GM19397 (cell line): ENCODE measurements at regions not wholly inside any gene's neighbourhood (a gene's known extent, or its start where the extent isn't known, plus 50 kb on each side); places are given as distances from the start of the nearest gene placed in this dataset.

ENCODE experiments used
- ATAC-seq: cut with Tn5 transposase; IDR thresholded peaks from one replicate; pipeline ENCODE4 v1.9.1; 2021; ENCODE audit warnings: mild to moderate bottlenecking, moderate library complexity; ENCODE audit not compliant: unreplicated experiment

DNA sequence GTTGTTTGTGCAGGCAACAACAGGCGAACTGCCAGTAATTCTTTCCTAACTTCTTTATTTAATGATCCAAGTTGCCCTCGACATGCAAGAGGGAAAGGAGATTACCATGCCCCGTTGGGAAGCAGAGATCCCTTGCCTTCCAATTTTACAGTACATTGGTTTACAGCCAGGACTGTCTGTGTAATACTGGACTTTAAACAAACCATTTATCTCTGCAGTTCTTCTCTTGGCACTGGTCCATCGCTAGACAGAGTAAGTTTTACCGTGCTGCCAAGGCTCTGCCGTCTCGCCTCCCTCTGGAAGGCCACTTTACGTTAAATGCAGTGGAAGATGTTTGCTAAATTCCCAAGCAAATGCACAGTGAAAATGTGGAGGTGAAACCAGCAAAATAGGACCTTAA, 660.3 kb upstream of the PRKX start:
- no peak for ATAC-seq

DNA sequence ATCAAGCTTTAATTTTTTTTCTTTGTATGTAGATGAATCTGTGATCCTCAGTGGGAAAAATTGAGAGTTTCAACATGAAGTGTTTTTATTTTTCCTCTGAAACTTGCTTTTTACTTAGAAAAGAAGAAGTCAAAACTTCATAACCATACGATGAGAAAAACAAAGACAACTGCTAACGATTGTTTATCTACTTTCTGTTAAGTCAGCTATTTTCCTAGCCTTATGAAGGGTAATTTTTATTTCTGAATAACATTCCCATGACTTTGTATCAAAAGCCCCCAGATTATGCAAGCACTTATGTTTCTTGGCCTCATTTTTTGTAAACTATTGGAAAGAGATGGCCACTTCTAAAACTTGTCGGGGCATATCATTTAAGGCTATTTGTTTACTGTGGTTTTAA, 645.1 kb upstream of the PRKX start:
- no peak for ATAC-seq

DNA sequence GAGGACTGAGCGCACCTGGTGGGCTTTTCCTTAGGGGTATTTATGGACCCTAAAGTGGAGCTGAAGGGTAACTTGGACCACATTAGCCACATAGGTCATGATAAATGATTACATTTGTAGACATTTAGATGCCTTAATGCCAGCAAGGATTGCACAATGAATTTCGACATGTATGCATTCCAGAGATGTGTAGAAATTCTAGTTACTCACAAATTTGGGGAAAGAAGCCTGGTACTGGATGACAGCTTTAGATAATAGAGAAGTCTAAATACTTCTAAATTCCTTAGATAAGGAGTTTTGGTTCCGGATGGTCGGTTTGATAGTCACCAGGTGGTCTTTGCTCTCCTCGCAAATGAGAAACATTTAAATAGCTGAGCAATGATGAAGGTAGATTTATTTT, 609.5 kb upstream of the PRKX start:
- no peak for ATAC-seq

DNA sequence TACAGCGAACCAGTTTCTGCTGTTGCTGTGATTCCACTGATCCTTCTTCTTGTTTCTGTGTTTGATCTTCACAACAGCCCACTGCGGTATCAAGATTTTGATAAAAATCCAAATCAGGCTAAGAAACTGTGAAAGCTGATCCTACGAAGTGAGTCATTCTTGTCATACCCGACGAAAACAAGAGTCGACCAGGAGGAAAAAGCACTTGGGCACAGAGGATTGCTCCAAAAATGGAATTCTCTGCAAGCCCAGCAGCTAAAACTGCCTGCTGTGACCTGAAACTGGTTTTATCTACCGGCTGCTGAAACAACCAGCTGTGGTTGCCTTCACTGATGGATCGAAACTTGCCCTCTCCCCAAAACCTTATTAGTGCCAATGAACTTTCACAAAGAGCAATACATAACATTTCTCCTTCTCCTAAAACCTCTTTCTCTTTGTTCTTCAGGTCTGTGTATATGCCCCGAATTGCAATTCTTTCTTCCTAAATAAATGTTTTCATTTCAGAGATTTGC, 607.0 kb upstream of the PRKX start:
- ATAC-seq = no peak

DNA sequence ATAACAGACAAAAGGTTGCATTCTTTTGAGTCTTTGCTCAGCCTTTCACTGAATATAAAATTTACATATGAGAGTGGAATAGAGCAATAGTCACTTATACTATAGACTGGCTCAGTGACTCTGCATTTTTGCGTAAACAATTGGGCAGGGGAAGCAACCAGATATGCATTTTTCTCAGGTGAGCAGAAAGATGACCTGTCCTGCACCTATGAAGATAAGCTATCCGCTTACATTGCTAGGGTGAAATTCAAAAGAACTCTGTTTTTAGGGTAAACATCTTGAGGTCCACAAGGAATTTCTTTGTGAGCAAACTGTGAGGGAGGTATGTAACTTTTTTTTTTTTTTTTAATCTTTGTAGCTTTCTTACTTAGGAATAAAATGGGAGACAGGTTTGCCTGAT, 602.4 kb upstream of the PRKX start:
- ATAC-seq = no peak

DNA sequence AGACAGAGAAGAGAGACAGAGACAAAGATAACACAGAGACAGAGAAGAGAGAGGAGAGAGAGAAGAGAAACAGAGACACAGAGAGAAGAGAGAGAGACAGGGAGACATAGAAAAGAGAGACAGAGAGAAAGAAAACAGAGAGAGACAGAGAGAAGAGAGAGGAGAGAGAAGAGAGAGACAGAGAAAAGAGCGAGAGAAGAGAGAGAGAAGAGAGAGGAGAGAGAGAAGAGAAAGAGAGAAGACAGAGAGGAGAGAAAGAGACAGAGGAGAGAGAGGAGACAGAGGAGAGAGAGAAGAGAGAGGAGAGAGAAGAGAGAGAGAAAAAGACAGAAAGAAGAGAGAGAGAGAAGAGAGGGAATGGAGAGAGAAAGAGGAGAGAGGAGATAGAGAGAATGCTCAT, 601.1 kb upstream of the PRKX start:
- ATAC-seq = no peak

DNA sequence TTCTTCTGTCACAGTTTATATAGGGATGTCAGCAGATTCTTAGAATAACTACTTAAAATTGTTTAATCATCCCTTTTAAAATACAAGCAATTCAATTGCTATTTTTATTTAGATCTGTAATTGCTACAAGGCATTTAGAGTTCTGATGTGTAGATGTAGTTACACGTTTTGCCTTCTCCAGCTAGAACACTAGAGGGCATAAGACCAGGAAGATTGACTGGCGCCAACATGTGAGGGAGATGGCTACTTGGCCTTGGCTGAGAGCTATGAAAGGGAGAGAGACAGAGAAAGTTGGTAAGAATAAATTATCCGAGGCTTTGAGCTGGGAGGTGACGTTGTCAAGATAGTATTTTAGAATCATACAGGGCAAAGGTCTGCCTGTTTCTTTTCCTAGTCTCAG, 563.7 kb upstream of the PRKX start:
- ATAC-seq = no peak

DNA sequence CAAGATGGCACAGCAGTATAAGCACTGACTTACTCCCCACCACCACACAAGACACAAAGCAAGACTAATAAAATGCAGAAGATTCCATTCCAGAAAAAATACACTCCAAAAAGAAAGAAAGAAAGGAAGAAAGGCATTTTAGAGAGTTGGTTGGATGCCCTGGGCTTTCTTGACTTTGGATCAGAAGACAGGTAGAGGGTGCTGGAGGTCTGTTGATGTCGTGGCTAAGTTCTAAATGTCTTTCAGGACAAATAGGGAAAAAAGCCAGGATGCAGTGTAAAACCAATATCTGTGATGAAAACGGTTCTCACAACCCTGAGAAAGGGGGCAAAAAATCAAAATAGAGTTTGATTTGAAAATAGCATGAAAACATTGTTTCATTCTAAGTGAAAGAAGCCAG, 555.2 kb upstream of the PRKX start:
- ATAC-seq = no peak

DNA sequence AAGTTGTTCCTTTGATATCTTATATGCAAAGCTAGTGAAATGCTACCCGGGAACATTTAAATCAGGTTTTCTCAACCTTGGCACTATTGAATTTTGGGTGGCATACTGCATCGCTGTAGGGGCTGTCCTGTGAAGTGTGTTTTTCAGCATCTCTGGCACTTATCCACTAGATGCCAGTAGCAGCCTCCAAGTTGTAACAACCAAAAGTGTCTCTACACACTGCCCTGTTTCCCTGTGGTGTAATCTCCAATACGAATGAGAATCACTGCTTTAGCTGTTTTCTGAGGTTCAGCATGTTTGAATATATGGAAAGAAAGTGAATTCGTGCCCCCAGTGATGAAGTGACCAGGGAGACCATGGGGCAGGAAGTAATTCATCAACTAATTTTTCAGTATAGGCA, 551.6 kb upstream of the PRKX start:
- no peak for ATAC-seq

DNA sequence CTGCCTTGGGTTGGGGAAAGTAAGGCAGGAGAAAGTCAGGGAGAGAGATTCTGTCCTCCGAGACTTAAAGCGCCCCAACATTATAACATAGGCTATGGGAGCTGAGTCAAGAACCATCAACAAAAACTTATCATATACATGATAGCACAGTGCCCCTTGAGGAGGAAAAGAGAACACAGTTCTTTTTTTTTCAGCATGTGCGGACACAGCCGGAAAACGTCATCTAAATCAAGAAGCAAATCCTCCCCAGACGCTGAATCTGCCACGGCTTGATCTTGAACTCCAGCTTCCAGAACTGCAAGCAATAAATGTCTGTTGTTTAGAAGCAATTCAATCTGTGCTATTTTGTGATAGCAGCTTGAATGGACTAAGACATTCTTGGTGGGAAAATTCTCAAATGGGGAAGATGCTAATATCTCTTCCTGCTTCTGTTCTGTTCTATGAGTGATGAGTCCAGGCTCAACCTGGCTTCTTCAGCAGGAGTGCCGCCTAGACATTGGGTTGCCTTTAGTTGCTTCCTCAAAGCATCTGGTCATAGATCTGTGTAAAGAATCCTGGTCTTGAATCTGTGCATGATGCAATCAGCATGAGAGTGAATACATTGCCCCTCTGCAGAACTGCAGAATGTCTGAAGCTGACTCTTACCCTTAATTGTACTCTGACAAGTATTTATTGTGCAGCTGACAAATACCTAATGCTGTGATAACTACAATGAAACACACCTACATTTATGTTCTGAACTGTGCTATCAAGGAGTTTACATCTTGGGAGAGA, 549.8 kb upstream of the PRKX start:
- ATAC-seq = no peak

DNA sequence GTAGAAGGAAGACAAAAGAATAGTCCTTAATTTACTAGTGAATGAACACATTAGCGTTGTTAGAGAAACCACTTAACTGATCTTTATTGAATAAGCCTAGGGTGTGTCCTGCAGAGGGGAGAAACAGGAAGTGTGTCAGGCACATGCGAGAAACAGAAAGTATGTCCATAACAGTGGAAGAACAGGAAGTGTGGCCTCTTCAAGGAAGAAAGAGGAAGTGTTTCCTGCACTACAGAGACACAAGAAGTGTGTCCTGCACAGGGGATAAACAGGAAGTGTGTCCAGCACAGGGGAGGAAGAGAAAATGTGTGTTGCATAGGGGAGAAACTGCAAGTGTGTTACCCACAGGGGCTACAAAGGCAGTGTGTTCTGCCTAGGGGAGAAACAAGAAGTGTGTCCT, 539.6 kb upstream of the PRKX start:
- ATAC-seq = no peak

DNA sequence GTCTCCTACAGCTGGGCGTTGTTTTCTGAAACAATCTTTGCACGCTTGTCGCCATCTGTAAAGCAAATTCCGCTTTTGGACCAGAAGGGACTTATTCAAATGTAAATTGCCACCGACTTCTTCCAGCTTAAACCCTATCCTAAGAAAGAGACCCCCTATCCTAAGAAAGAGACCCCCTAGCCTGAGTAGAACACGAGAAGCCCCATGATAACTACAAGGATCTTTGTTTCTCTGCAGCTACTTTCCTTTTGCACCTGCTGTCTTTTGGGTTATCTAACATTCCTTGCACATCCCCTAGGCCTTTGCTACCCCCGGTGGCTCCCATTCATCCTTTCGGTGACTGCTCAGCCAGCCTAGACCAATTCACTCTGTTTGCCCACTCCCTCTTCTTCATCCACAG, 536.0 kb upstream of the PRKX start:
- no peak for ATAC-seq

DNA sequence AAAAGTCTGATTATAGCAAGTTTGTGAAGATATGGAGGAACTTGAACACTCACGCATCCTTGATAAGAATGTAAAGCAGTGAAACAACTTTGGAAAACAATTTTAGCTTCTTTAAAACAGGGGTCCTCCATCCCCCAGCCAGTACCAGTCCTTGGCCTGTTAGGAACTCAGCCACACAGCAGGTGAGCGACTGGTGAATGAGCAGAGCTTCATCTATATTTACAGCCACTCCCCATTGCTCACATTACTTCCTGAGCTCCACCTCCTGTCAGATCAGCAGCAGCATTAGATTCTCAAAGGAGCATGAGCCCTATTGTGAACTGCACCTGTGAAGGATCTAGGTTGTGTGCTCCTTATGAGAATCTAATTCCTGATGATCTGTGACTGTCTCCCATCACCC, 530.3 kb upstream of the PRKX start:
- ATAC-seq = no peak

DNA sequence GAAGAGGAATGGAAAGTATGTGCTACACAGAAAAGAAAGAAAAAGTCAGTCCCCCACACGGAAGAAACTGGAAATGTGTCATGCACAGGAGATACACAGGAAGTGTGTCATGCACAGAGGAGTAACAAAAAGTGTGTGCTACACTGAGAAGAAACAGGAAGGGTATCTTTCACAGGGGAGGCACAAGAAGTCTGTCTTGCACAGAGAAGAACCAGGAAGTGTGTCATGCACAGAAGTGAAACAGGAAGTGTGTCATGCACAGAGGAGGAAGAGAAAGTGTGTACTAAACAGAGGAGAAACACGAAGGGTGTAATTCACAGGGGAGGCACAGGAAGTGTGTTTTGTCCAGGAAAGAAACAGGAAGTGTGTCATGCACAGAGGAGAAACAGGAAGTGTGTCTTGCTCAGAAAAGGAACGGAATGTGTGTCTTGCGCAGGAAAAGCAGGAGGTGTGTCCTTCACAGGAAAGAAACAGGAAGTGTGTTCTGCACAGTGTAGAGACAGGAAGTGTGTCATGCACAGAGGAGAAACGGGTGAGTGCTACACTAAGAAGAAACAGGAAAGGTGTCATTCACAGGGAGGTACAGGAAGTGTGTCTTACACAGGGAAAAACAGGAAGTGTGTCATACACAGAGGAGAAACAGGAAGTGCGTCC, 527.2 kb upstream of the PRKX start:
- ATAC-seq = no peak

DNA sequence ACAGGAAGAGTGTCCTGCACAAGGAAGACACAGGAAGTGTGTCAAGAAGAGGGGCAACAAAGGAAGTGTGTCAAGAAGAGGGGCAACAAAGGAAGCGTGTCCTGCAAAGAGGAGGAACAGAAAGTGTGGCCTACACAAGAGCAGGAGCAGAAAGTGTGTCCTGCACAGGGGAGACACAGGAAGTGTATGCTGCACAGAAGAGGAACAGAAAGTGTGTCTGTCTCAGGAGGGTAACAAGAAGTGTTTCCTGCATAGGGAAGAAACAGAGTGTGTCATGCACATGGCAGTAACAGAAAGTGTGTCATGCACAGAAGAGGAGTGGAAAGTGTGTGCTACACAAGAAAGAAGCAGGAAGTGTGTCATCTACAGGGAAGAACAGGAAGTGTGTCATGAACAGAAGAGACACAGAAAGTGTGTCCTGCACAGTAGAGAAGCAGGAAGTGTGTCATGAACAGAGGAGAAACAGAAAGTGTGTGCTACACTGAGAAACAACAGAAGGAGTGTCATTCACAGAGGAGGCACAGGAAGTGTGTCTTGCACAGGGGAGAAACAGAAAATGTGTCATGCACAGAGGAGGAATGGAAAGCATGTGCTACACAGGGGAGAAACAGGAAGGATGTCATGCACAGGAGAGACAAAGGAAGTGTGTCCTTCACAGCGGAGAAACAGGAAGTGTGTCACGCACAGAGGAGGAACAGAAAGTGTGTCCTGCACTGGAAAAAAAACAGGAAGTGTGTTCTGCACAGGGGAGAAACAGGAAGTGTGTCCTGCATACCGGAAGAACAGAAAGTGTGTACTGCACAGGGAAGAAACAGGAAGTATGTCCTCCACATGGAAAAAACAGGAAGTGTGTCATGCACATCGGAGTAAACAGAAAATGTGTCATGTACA, 526.4 kb upstream of the PRKX start:
- no peak for ATAC-seq

DNA sequence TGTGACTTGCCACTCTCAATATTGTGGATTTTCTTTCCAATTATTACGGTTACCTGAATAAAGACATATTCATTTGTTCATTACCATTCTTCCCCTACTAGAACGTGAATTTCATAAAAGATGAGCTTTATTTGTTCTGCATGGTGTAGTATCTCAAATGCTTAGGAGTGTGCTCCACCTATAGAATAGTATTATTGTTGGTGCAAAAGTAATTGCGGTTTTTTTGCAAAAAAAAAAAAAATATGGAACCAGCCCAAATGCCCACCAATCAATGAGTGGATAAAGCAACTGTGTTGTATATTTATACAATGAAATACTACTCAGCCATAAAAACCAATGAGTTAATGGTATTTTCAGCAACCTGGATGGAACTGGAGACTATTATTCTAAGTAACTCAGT, 525.5 kb upstream of the PRKX start:
- no peak for ATAC-seq

DNA sequence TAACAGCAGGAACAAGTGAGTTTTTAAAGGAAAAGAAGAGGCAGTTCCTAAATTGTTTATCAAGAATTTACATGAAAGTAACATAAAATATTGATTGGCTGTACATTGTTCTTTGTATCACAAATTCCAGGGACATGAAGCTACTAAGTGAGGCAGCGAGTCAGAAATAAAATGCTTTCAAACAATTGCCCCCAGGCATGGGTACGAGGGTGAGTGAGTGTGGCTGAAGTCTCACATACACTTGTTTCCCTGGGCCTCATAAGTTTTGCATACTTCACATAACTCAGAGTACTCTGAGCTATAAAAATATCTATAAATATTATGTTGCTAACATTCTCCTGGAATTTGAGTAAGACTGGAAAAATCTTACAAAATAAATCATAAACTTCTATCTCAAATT, 511.6 kb upstream of the PRKX start:
- no peak for ATAC-seq

DNA sequence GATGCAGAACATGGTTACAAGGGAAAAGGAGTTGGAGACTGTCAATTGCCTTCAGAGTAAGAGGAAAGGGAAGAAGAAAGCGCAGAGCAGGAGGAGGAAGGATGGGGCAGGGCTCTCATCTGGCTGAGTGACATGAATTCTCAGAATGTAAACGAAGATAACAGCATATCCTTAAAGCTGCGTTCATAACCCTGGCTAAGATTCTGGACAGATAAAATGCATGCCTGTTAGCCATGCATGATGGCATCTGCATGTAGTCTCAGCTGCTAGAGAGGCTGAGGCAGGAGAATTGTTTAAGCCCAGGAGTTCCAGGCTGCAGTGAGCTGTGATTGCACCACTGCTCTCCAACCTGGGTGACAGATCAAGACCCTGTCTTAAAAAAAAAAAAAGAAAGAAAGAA, 493.5 kb upstream of the PRKX start:
- no peak for ATAC-seq

DNA sequence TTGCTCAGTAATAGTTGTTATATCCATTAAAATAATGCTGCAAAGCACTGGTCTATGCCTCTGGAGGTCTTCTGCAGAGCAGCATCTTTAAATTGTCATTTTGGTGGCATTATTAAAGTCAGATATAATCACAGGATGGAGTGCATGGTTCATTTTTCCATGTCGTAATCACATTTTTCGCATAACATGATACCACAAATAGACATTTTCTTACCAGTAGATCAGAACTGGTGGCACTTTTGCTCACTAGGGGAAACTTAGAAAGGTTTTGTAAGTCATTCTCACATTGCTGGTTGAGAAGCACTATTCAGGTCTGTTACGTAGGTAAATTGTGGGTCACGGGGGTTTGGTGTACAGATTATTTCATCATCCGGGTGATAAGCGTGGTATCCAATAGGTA, 484.5 kb upstream of the PRKX start:
- no peak for ATAC-seq

DNA sequence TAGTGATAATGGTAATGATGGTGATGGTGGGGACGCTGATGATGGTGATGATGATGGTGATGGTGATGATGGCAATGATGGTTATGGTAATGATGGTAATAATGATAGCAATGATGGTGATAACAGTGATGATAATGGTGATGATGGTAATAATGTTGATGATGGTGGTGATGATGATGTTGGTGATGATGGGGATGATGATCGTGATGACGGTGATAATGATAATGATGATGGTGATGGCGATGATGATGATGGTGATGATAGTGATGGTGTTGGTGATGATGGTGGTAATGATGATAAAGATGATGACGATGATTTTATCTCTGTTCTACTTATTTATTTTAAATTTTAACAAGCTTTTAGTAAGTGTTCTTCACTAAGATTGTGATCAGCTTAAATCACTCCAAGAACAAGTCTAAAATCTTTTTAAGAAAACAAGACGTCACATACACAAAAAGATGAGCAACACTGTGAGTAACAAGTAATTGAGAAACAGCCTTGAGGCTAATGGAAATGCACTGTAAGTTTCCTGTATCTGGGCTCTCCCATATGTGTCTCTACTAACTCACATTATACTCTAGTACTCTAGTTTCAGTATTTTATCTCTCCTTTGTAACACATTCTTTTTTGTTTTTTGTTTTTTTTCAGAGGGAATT, 480.2 kb upstream of the PRKX start:
- ATAC-seq = no peak

DNA sequence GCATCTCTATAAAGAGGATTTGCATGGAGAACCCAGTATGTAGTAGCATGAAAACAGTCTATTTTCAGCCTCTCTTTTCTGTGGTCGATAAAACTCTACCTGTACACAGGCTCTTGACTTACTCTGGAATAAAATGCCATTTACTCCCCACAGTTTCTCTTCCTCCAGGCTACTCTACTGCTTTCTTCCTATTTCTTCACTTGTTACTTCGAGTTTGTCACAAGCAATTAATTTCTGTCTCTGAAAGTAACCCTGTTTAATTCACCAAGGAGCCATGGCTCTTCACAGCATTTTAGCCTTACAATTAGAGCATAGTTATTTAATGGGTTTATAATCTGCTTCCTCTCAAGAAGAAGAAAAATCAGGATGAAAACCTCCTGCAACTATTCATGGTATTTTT, 472.9 kb upstream of the PRKX start:
- ATAC-seq = no peak
